LNCaP clone FGC (cell line): ENCODE measurements at regions not wholly inside any gene's neighbourhood (a gene's known extent, or its start where the extent isn't known, plus 50 kb on each side); places are given as distances from the start of the nearest gene placed in this dataset.

ENCODE experiments used
- DNase-seq: peaks from one replicate; pipeline ENCODE4 v3.0.0-alpha.2; 2011; ENCODE audit warnings: low read depth
- H3K4me3 ChIP-seq: 2 replicates; pipeline ENCODE4 v1.5.1; 2011; ENCODE audit warnings: mild to moderate bottlenecking, low read depth, low read length, control low read depth
- TF ChIP-seq, protein P1 (sequence below): IDR thresholded peaks from 2 replicates; pipeline ENCODE4 v1.5.1; 2012; ENCODE audit warnings: mild to moderate bottlenecking; ENCODE audit not compliant: control insufficient read depth, insufficient read depth; ENCODE audit errors: extremely low read depth

DNA sequence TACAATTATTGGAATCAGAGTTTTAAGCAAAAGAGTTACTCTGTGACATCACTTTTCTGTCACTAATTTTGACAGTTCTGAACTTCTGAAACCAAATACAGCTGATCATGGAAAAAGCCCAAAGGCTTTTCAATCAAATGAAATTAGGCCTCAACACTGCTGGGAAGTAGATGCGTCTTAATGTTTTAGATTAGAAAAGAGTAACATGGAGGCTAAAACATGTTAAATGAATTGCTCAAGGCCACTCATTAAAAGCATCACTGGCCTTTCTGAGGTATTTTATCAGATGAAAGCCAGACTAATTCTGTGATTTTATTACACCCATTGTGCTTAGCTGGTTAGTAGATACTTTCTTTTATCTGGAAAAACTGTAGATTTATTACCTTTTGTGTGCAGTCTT is 672.6 kb downstream of the CENPC start:
- TF ChIP-seq, protein P1, sequence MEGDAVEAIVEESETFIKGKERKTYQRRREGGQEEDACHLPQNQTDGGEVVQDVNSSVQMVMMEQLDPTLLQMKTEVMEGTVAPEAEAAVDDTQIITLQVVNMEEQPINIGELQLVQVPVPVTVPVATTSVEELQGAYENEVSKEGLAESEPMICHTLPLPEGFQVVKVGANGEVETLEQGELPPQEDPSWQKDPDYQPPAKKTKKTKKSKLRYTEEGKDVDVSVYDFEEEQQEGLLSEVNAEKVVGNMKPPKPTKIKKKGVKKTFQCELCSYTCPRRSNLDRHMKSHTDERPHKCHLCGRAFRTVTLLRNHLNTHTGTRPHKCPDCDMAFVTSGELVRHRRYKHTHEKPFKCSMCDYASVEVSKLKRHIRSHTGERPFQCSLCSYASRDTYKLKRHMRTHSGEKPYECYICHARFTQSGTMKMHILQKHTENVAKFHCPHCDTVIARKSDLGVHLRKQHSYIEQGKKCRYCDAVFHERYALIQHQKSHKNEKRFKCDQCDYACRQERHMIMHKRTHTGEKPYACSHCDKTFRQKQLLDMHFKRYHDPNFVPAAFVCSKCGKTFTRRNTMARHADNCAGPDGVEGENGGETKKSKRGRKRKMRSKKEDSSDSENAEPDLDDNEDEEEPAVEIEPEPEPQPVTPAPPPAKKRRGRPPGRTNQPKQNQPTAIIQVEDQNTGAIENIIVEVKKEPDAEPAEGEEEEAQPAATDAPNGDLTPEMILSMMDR, result no peak
- no peak overlapping the region for H3K4me3 ChIP-seq
- DNase-seq, result no peak

DNA sequence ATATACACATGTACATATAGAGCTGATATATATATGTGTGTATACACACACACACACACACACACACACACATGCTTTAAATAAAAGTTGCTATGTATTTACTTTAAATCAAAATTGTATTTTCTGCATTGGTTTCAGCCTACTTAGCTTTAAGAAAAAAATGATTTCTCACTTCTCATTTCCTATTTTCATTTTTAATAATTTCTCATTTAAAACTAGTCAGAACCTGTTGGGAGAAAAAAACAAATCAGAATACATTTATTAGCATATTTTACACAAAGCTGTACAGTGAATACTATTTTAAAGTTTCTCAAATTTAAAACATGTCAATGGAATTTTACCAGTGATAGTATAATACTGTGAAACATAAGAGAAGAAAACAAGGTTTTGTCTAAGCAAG is 681.8 kb downstream of the CENPC start:
- TF ChIP-seq, protein P1, result no peak
- DNase-seq, result no peak
- no peak overlapping the region for H3K4me3 ChIP-seq

DNA sequence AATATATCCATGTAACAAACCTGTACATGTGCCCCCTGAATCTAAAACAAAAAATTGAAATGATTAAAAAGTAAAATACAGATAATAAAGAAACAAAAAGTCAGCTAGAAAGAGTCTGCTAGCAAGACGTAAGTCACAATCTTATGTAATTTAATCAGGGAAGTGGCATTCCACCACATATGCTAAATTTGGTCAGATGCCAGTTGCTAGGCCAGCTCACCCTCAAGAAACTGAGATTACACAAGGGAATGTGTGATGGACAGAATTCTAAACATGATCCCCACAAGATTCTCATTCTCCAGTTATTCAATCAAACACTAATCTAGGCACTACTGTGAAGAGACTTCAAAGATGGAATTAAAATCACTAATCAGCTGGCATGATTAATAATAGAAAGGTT is 689.3 kb downstream of the CENPC start:
- no peak overlapping the region for H3K4me3 ChIP-seq
- no peak for DNase-seq
- TF ChIP-seq, protein P1, result no peak

DNA sequence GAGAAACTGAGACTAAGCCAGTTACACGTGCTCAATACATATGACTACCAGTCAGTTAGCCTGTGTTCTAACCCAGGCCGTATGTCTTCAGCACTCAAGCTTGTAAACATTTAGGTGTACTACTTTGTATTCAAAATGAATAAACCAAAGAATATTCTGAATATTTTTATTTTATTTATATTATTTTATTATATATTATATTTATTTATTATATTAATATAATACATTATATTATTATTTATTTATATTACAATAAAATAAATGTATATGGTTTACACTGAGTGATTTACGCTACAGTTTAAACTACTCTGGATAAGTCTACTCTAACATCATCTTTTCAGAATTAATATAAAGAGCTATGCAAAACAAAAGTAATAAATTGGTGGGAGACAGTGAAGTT is 691.5 kb downstream of the CENPC start:
- H3K4me3 ChIP-seq, result no peak overlapping the region
- TF ChIP-seq, protein P1, result no peak
- no peak for DNase-seq

DNA sequence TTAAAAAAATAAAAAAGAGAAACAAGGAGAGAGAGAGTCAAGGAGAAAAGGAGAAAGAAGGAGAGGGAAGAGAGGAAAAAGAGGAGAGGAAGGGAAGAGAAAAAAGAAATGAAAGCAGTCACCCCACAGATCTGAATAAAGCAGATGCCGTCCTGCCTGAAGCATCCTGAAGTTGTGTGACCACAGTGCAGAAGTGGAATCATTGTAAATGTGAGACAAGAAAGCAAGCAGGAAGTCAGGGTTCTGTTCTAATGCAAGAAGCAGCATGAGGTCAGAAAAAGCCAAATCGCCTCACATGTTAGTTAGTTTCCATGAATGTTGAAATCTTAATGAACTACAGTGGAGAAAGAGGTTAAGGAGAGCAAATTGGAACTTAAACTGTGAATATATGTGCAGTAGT is 692.5 kb downstream of the CENPC start:
- no peak for DNase-seq
- TF ChIP-seq, protein P1, result no peak

DNA sequence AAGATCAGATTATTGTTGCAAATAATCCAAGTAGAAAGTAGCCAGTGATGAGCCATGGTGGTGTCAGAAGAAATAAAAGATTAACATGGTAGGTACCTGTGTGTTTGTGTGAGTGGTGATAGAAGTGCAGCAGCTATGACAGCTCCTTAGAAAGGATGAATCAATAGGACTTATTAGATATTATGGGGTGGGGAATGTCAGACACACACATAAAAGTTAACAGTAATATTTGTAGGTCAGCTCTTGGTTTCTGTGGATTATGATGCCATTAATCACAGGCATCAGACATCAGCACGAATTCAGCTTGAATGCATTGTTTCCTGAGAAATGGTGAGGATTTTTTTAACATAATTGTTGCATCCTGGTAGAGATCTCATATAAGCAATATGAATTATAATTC is 695.7 kb downstream of the CENPC start:
- H3K4me3 ChIP-seq, result no peak overlapping the region
- TF ChIP-seq, protein P1, result no peak
- DNase-seq, result no peak

More for the DNA sequence above, 692.5 kb downstream of the CENPC start:
- H3K4me3 ChIP-seq, result no peak overlapping the region

DNA sequence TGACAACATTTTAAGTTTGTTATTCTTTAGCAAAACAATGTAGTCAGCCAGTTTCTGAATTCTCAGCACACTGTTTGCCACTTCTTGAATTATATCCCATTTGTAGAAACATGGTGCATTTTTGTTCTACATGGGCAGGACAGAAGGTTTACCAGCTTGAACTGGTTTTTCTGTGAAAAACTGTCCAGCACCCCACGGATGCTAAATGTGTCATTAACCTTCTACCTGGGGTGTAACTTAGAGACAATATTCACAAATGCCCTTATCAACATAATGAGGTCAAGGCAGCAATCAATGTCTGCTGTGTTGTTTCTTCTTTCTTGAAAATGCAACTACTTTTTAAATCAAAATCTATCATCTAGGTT is 702.6 kb downstream of the CENPC start:
- no peak overlapping the region for H3K4me3 ChIP-seq
- no peak for DNase-seq
- TF ChIP-seq, protein P1, result no peak
